Stimulated activated CD8-positive, alpha-beta memory T cell treated with anti-CD3 and anti-CD28 coated beads, Interleukin-15, amount 100 ng/mL, for 24 hours (primary cell): ENCODE measurements at regions not wholly inside any gene's neighbourhood (a gene's known extent, or its start where the extent isn't known, plus 50 kb on each side); places are given as distances from the start of the nearest gene placed in this dataset.
"Not testable (repeated sequence)": the region's sequence is repeated elsewhere in the genome, so short reads cannot be mapped to it uniquely, and the experiment has no call there.

Experiments
- DNase-seq: peaks from one replicate; pipeline ENCODE4 v3.0.0-alpha.2; 2020; ENCODE audit warnings: low read depth

GRCh38 chr2:81528852-81529480, 1224.4 kb upstream of the LRRTM1 start:
- no peak for DNase-seq

- no peak for DNase-seq
These were observed 1218.8 kb upstream of the LRRTM1 start for GRCh38 chr2:81523344-81523743.

GRCh38 chr2:81513328-81513727, 1208.8 kb upstream of the LRRTM1 start:
- DNase-seq: no peak

- DNase-seq: no peak
These were observed 1201.0 kb upstream of the LRRTM1 start for GRCh38 chr2:81505586-81505985.

- no peak for DNase-seq
These were observed 1191.0 kb upstream of the LRRTM1 start for GRCh38 chr2:81495556-81495955.

GRCh38 chr2:81483254-81483653, 1178.7 kb upstream of the LRRTM1 start:
- DNase-seq: no peak

- no peak for DNase-seq
These were observed 1177.4 kb upstream of the LRRTM1 start for GRCh38 chr2:81481994-81482368.

GRCh38 chr2:81481242-81481993, 1176.9 kb upstream of the LRRTM1 start:
- no peak for DNase-seq

GRCh38 chr2:81467096-81467495, 1162.5 kb upstream of the LRRTM1 start:
- DNase-seq: no peak

- DNase-seq: no peak
These were observed 1157.9 kb upstream of the LRRTM1 start for GRCh38 chr2:81462420-81462819.

- DNase-seq: no peak
These were observed 1140.6 kb upstream of the LRRTM1 start for GRCh38 chr2:81445176-81445575.

GRCh38 chr2:81437456-81438000, 1133.0 kb upstream of the LRRTM1 start:
- no peak for DNase-seq

GRCh38 chr2:81436256-81436655, 1131.7 kb upstream of the LRRTM1 start:
- no peak for DNase-seq

- no peak for DNase-seq
These were observed 1108.1 kb upstream of the LRRTM1 start for GRCh38 chr2:81412681-81413080.

- no peak for DNase-seq
These were observed 1099.0 kb upstream of the LRRTM1 start for GRCh38 chr2:81403508-81403907.

GRCh38 chr2:81396417-81397019, 1092.0 kb upstream of the LRRTM1 start:
- DNase-seq: no peak

GRCh38 chr2:81395746-81396145, 1091.2 kb upstream of the LRRTM1 start:
- DNase-seq: no peak

GRCh38 chr2:81389203-81389602, 1084.7 kb upstream of the LRRTM1 start:
- DNase-seq: no peak

GRCh38 chr2:81363800-81364199, 1059.2 kb upstream of the LRRTM1 start:
- DNase-seq: no peak

- not testable (repeated sequence) for DNase-seq
These were observed 1057.9 kb upstream of the LRRTM1 start for GRCh38 chr2:81362468-81362867.

- no peak for DNase-seq
These were observed 1050.9 kb upstream of the LRRTM1 start for GRCh38 chr2:81355436-81355835.

GRCh38 chr2:81334046-81334445, 1029.5 kb upstream of the LRRTM1 start:
- no peak for DNase-seq

- no peak for DNase-seq
These were observed 1024.4 kb upstream of the LRRTM1 start for GRCh38 chr2:81328968-81329367.
